Endothelial cell of umbilical vein (primary cell): ENCODE measurements at regions not wholly inside any gene's neighbourhood (a gene's known extent, or its start where the extent isn't known, plus 50 kb on each side); places are given as distances from the start of the nearest gene placed in this dataset.

Experiments used
- BruUV-seq: library from RNA; stranded (reverse); fragments of 400-500 nt; replicated peaks from 2 replicates; lab custom pipeline; 2021; lab: Mats Ljungman, UMichigan
- CTCF ChIA-PET: fragments of 300-600, 350-600 bp; sonication (Branson Sonifier 250); formaldehyde crosslinking; loops from one replicate; lab custom pipeline; 2021; ENCODE audit warnings: antibody characterized with exemption, inconsistent platforms; lab: Charles Lee
- POLR2A ChIA-PET: fragments of 300-600, 350-600 bp; sonication (Branson Sonifier 250); formaldehyde crosslinking; loops from one replicate; lab custom pipeline; 2021; ENCODE audit warnings: antibody characterized with exemption, inconsistent platforms; lab: Charles Lee
- DNase-seq: peaks from one replicate; pipeline ENCODE4 v3.0.0-alpha.2; 2011; ENCODE audit warnings: low read depth, low spot score
- FAIRE-seq: peaks from 2 replicates; lab custom pipeline; 2011; peaks lifted over from hg19 to GRCh38; lab: Jason Lieb, UNC
- H2AFZ ChIP-seq: 2 replicates; pipeline ENCODE4 v1.6.0; 2012; ENCODE audit warnings: low read depth, low read length, control low read depth, inconsistent platforms
- H3K27ac ChIP-seq: 2 replicates; pipeline ENCODE4 v1.5.1; 2011; ENCODE audit warnings: low read depth, mild to moderate bottlenecking, control low read depth, low read length, moderate library complexity; ENCODE audit not compliant: insufficient read depth
- H3K27me3 ChIP-seq, 2 experiments: 2 replicates each; pipeline versions ENCODE4 v1.6.0 to v1.6.1; 2011; ENCODE audit warnings: low read length in 2 of 2, mixed read lengths in 1 of 2; ENCODE audit not compliant: control insufficient read depth in 2 of 2, insufficient read depth in 2 of 2
- H3K36me3 ChIP-seq, 2 experiments: 2 replicates in 1 of 2; 3 replicates in 1 of 2; pipeline ENCODE4 v1.5.1; 2011; ENCODE audit warnings: low read length in 2 of 2, mild to moderate bottlenecking in 1 of 2, moderate library complexity in 1 of 2; ENCODE audit not compliant: control insufficient read depth in 2 of 2, insufficient read depth in 2 of 2; ENCODE audit errors: extremely low read depth in 1 of 2
- H3K4me1 ChIP-seq: 3 replicates; pipeline ENCODE4 v1.5.1; 2011; ENCODE audit warnings: mild to moderate bottlenecking, low read length; ENCODE audit not compliant: control insufficient read depth, insufficient read depth; ENCODE audit errors: extremely low read depth
- H3K4me2 ChIP-seq: 2 replicates; pipeline ENCODE4 v1.6.1; 2011; ENCODE audit warnings: low read length, control low read depth, mixed read lengths; ENCODE audit not compliant: insufficient read depth
- H3K4me3 ChIP-seq, 3 experiments: fragments of 200-600 bp in 1 of 3; sonication (generic), shearing (Covaris generic) in 1 of 3; replicated peaks in 1 of 3; 2 replicates each; pipeline ENCODE4 v1.5.1; 2011 to 2016; ENCODE audit warnings: control low read depth in 3 of 3, low read length in 3 of 3, mild to moderate bottlenecking in 2 of 3, inconsistent platforms in 1 of 3, low read depth in 1 of 3, moderate library complexity in 1 of 3; ENCODE audit not compliant: insufficient read depth in 1 of 3
- H3K79me2 ChIP-seq: 2 replicates; pipeline ENCODE4 v1.6.0; 2012; ENCODE audit warnings: low read length, inconsistent platforms; ENCODE audit not compliant: control insufficient read depth, insufficient read depth
- H3K9ac ChIP-seq: replicated peaks from 2 replicates; pipeline ENCODE3; 2011; ENCODE audit warnings: low read length, control low read depth; ENCODE audit not compliant: insufficient read depth; ENCODE audit errors: extremely low read depth
- H3K9me1 ChIP-seq: replicated peaks from 3 replicates; pipeline ENCODE4 v1.6.0; 2011; ENCODE audit warnings: mild to moderate bottlenecking, low read length; ENCODE audit not compliant: control insufficient read depth, insufficient read depth; ENCODE audit errors: extremely low read depth
- H3K9me3 ChIP-seq: replicated peaks from 2 replicates; pipeline ENCODE4 v1.5.1; 2012; ENCODE audit warnings: low read length, inconsistent platforms; ENCODE audit not compliant: control insufficient read depth, insufficient read depth
- H4K20me1 ChIP-seq: replicated peaks from 2 replicates; pipeline ENCODE3; 2011; ENCODE audit warnings: mild to moderate bottlenecking, low read length; ENCODE audit not compliant: control insufficient read depth, insufficient read depth; ENCODE audit errors: extremely low read depth
- CTCF ChIP-seq, 2 donors: IDR thresholded peaks; 1 replicate in 1 of 2; 2 replicates in 1 of 2; pipeline ENCODE4 v1.5.1; 2011; ENCODE audit warnings: low read length in 2 of 2, mild to moderate bottlenecking in 2 of 2, moderate library complexity in 2 of 2, control low read depth in 1 of 2, inconsistent platforms in 1 of 2, low read depth in 1 of 2; ENCODE audit not compliant: insufficient read depth in 1 of 2; ENCODE audit errors: extremely low read depth in 1 of 2
- EZH2 ChIP-seq: IDR thresholded peaks from 2 replicates; pipeline ENCODE4 v1.6.1; 2012; ENCODE audit warnings: borderline replicate concordance, low read depth, mild to moderate bottlenecking, moderate library complexity, low read length, inconsistent platforms; ENCODE audit not compliant: severe bottlenecking
- FOS ChIP-seq: IDR thresholded peaks from 2 replicates; pipeline ENCODE4 v1.6.1; 2011; ENCODE audit warnings: mild to moderate bottlenecking, low read length, moderate library complexity, borderline replicate concordance; ENCODE audit not compliant: insufficient read depth
- GATA2 ChIP-seq: IDR thresholded peaks from 2 replicates; pipeline ENCODE4 v1.7.0; 2011; ENCODE audit warnings: low read depth, mild to moderate bottlenecking, moderate library complexity, mixed read lengths, low read length; ENCODE audit not compliant: insufficient read length, insufficient read depth
- JUN ChIP-seq: IDR thresholded peaks from 2 replicates; pipeline ENCODE4 v1.6.1; 2011; ENCODE audit warnings: borderline replicate concordance, low read depth; ENCODE audit not compliant: insufficient read length, insufficient read depth
- MAX ChIP-seq: IDR thresholded peaks from 2 replicates; pipeline ENCODE4 v1.6.1; 2011; ENCODE audit not compliant: insufficient read depth, insufficient read length
- MYC ChIP-seq: IDR thresholded peaks from one replicate; pipeline ENCODE4 v1.6.1; 2011; ENCODE audit warnings: mild to moderate bottlenecking, low read depth, low read length
- POLR2A ChIP-seq: IDR thresholded peaks from 2 replicates; pipeline ENCODE4 v1.6.1; 2012; ENCODE audit warnings: low read depth, mild to moderate bottlenecking, control low read depth, low read length
- POLR2AphosphoS5 ChIP-seq: IDR thresholded peaks from 2 replicates; pipeline ENCODE4 v1.6.1; 2012; ENCODE audit warnings: low read depth, mild to moderate bottlenecking, control low read depth, low read length, moderate library complexity; ENCODE audit not compliant: insufficient read depth
- dilution Hi-C: fragments of 300-500 bp; cut with MboI; formaldehyde crosslinking; loops from one replicate; pipeline ENCODE4 v1.15.0; 2019; ENCODE audit warnings: low sequenced_read_pairs; ENCODE audit not compliant: extremely low pct_ligation_motif_present
- intact Hi-C: fragments of 100-400 bp; cut with micrococcal nuclease; formaldehyde crosslinking; loops from one replicate; pipeline ENCODE4 v1.10.0; 2022

GRCh38 chr4:129783596-129783995, 687.6 kb downstream of the C4orf33 start:
- DNase-seq (no peak), FAIRE-seq (no peak)
- Histone ChIP-seq H3K9ac (no peak overlapping the region), H3K9me1 (no peaks in the 10 kb centered on the region), H3K36me3 (no peaks in the 10 kb centered on the region), H2AFZ (no peak overlapping the region), H3K4me2 (no peak overlapping the region), H3K27ac (no peak overlapping the region), H3K79me2 (no peaks in the 10 kb centered on the region), H3K27me3 (no peaks in the 10 kb centered on the region), H4K20me1 (no peaks in the 10 kb centered on the region), H3K9me3 (no peaks in the 10 kb centered on the region), H3K4me1 (no peaks in the 10 kb centered on the region), H3K4me3 (no peak overlapping the region)
- no TSS peak for BruUV-seq
- dilution Hi-C loops: no loop called here
- intact Hi-C loops: no loop called here
- ChIA-PET CTCF (no interaction called here), POLR2A (no interaction called here)
- no peak for TF ChIP-seq MYC
- TF ChIP-seq CTCF (IDR thresholded peaks at IDR 0.05; ENCODE audit: extremely low read depth in 1 of 2, insufficient read depth in 1 of 2, low read depth in 1 of 2, low read length in 2 of 2): no peak
- no peak for TF ChIP-seq JUN
- no peak for TF ChIP-seq MAX
- TF ChIP-seq EZH2: no peak
- no peak for TF ChIP-seq POLR2A
- TF ChIP-seq GATA2: no peak
- TF ChIP-seq FOS: no peak
- TF ChIP-seq POLR2AphosphoS5: no peak
